IMR-90 (cell line): ENCODE measurements at regions not wholly inside any gene's neighbourhood (a gene's known extent, or its start where the extent isn't known, plus 50 kb on each side); places are given as distances from the start of the nearest gene placed in this dataset.

Source experiments
- ATAC-seq: fragments of 200-7000 bp; cut with Tn5 transposase; 2 replicates; pipeline ENCODE4 v1.9.1; 2020; ENCODE audit warnings: low read depth, mild to moderate bottlenecking, moderate library complexity
- BruUV-seq: library from RNA; stranded (reverse); fragments of 400-500 nt; replicated peaks from 2 replicates; lab custom pipeline; 2021; lab: Mats Ljungman, UMichigan
- CTCF ChIA-PET: fragments of 300-600 bp; formaldehyde crosslinking; extraction: SDS; loops from one replicate; lab custom pipeline; 2021; ENCODE audit warnings: antibody characterized with exemption; lab: Yijun Ruan, JAX
- POLR2A ChIA-PET: fragments of 300-600 bp; sonication (Branson Sonifier 250); formaldehyde crosslinking; loops from one replicate; lab custom pipeline; 2022; ENCODE audit warnings: antibody characterized with exemption; ENCODE audit not compliant: unreplicated experiment; lab: Charles Lee
- DNase-seq: peaks from one replicate; pipeline ENCODE4 v3.0.0; 2013
- H2AFZ ChIP-seq: replicated peaks from 2 replicates; pipeline ENCODE3; 2013; ENCODE audit warnings: low read length, mild to moderate bottlenecking; ENCODE audit not compliant: poor library complexity
- H2AK5ac ChIP-seq: 2 replicates; pipeline ENCODE4 v1.6.1; 2013; ENCODE audit warnings: low read depth, low read length, inconsistent platforms
- H2AK9ac ChIP-seq: replicated peaks from 2 replicates; pipeline ENCODE3; 2013; ENCODE audit warnings: mild to moderate bottlenecking, low read depth, low read length, moderate library complexity; ENCODE audit not compliant: poor library complexity
- H2BK120ac ChIP-seq: 2 replicates; pipeline ENCODE4 v1.6.1; 2013; ENCODE audit warnings: low read depth, low read length, inconsistent platforms
- H2BK15ac ChIP-seq: 3 replicates; pipeline ENCODE4 v1.6.1; 2013; ENCODE audit warnings: low read depth, low read length, inconsistent platforms
- H2BK20ac ChIP-seq: 2 replicates; pipeline ENCODE4 v1.6.1; 2013; ENCODE audit warnings: low read depth, mild to moderate bottlenecking, inconsistent platforms, low read length, moderate library complexity
- H2BK5ac ChIP-seq: 2 replicates; pipeline ENCODE4 v1.6.1; 2013; ENCODE audit warnings: mild to moderate bottlenecking, low read depth, low read length, inconsistent platforms; ENCODE audit not compliant: poor library complexity, severe bottlenecking
- H3K14ac ChIP-seq: replicated peaks from 2 replicates; pipeline ENCODE4 v1.6.1; 2013; ENCODE audit warnings: low read depth, low read length, inconsistent platforms
- H3K18ac ChIP-seq: 2 replicates; pipeline ENCODE4 v1.6.1; 2013; ENCODE audit warnings: low read depth, low read length, control low read depth
- H3K23ac ChIP-seq: 2 replicates; pipeline ENCODE4 v1.6.1; 2013; ENCODE audit warnings: low read depth, low read length, inconsistent platforms
- H3K27ac ChIP-seq: 2 replicates; pipeline ENCODE4 v1.5.1; 2013; ENCODE audit warnings: mild to moderate bottlenecking, control low read depth, low read length; ENCODE audit not compliant: insufficient read depth
- H3K27me3 ChIP-seq: 2 replicates; pipeline ENCODE4 v1.6.1; 2013; ENCODE audit warnings: low read length; ENCODE audit not compliant: control insufficient read depth, insufficient read depth
- H3K36me3 ChIP-seq: 2 replicates; pipeline ENCODE4 v1.6.1; 2013; ENCODE audit warnings: low read length, mixed read lengths; ENCODE audit not compliant: control insufficient read depth, insufficient read depth
- H3K4ac ChIP-seq: 2 replicates; pipeline ENCODE4 v1.6.1; 2013; ENCODE audit warnings: low read depth, low read length, inconsistent platforms
- H3K4me1 ChIP-seq: 2 replicates; pipeline ENCODE4 v1.6.1; 2013; ENCODE audit warnings: low read length, mixed read lengths; ENCODE audit not compliant: control insufficient read depth, insufficient read depth
- H3K4me2 ChIP-seq: 2 replicates; pipeline ENCODE4 v1.6.1; 2013; ENCODE audit warnings: low read depth, mild to moderate bottlenecking, control low read depth, low read length, moderate library complexity
- H3K4me3 ChIP-seq: 2 replicates; pipeline ENCODE4 v1.5.1; 2013; ENCODE audit warnings: low read depth, mild to moderate bottlenecking, control low read depth, low read length, moderate library complexity; ENCODE audit not compliant: insufficient read depth
- H3K56ac ChIP-seq: 2 replicates; pipeline ENCODE4 v1.6.1; 2013; ENCODE audit warnings: low read length, inconsistent platforms; ENCODE audit not compliant: insufficient read depth; ENCODE audit errors: extremely low read depth
- H3K79me1 ChIP-seq, 2 experiments: 2 replicates each; pipeline ENCODE4 v1.6.1; 2013; ENCODE audit warnings: low read length in 2 of 2, inconsistent platforms in 1 of 2, low read depth in 1 of 2
- H3K9ac ChIP-seq: 2 replicates; pipeline ENCODE4 v1.6.1; 2013; ENCODE audit warnings: low read depth, low read length, control low read depth
- H3K9me1 ChIP-seq: 2 replicates; pipeline ENCODE4 v1.6.1; 2013; ENCODE audit warnings: low read length, inconsistent platforms; ENCODE audit not compliant: insufficient read depth
- H3K9me3 ChIP-seq: 2 replicates; pipeline ENCODE4 v1.6.1; 2013; ENCODE audit warnings: low read length; ENCODE audit not compliant: control insufficient read depth, insufficient read depth
- H4K20me1 ChIP-seq: 2 replicates; pipeline ENCODE4 v1.6.1; 2013; ENCODE audit warnings: low read length, inconsistent platforms; ENCODE audit not compliant: insufficient read depth
- H4K5ac ChIP-seq: 2 replicates; pipeline ENCODE4 v1.6.1; 2013; ENCODE audit warnings: mild to moderate bottlenecking, low read depth, low read length, control low read depth
- H4K8ac ChIP-seq, 2 experiments: 2 replicates each; pipeline ENCODE4 v1.6.1; 2013; ENCODE audit warnings: low read depth in 2 of 2, low read length in 2 of 2, control low read depth in 1 of 2, inconsistent platforms in 1 of 2
- H4K91ac ChIP-seq: 2 replicates; pipeline ENCODE4 v1.6.1; 2013; ENCODE audit warnings: low read depth, low read length, inconsistent platforms; ENCODE audit not compliant: insufficient read depth
- CHD1 ChIP-seq: IDR thresholded peaks from 2 replicates; pipeline ENCODE4 v1.6.1; 2012; ENCODE audit warnings: low read depth, low read length, improper control_type of control experiment
- MAZ ChIP-seq: IDR thresholded peaks from 2 replicates; pipeline ENCODE4 v1.6.1; 2012; ENCODE audit warnings: low read depth, mild to moderate bottlenecking, low read length, improper control_type of control experiment, moderate library complexity, borderline replicate concordance
- POLR2A ChIP-seq: IDR thresholded peaks from 2 replicates; pipeline ENCODE4 v1.6.1; 2012; ENCODE audit warnings: mild to moderate bottlenecking, low read depth, low read length
- WGBS, 2 experiments: methylation state at CpG; one replicate each; pipeline versions ENCODE4 v1.1.5 to v1.1.7; 2013; ENCODE audit warnings: missing lambda C conversion rate in 2 of 2; ENCODE audit not compliant: insufficient read length in 1 of 2; ENCODE audit errors: extremely low coverage in 2 of 2; 5-methylcytosine and 5-hydroxymethylcytosine counted together
- dilution Hi-C: fragments of 300-500 bp; cut with HindIII; formaldehyde crosslinking; loops from one replicate; pipeline ENCODE4 v1.14.3; 2018; ENCODE audit warnings: low sequenced_read_pairs; ENCODE audit not compliant: unreplicated experiment
- in situ Hi-C: fragments of 300-500 bp; cut with MboI; formaldehyde crosslinking; loops from 3 replicates; pipeline ENCODE4 v1.14.3; 2019; ENCODE audit warnings: low sequenced_read_pairs, inconsistent platforms, mixed read lengths
- intact Hi-C: fragments of 100-400 bp; cut with micrococcal nuclease; formaldehyde crosslinking; loops from 2 replicates; pipeline ENCODE4 v1.10.0; 2022
- TF ChIP-seq, protein P1 (sequence below): fragments of 150-350 bp; IDR thresholded peaks from 2 replicates; pipeline ENCODE4 v1.6.1; 2016; ENCODE audit warnings: low read depth, mild to moderate bottlenecking, low read length, moderate library complexity, borderline replicate concordance

- Histone ChIP-seq H3K36me3 (no peaks in the 10 kb centered on the region), H3K79me1 (no peaks in the 10 kb centered on the region), H2AK5ac (no peak overlapping the region), H3K9ac (no peak overlapping the region), H4K8ac (no peak overlapping the region), H3K27me3 (peaks cover 69% of the 10 kb centered on the region), H3K14ac (no peak overlapping the region), H3K23ac (no peak overlapping the region), H3K56ac (no peak overlapping the region), H3K27ac (no peak overlapping the region), H2BK120ac (no peak overlapping the region), H2AFZ (no peak overlapping the region), H3K18ac (no peak overlapping the region), H4K91ac (no peak overlapping the region), H3K4me2 (no peak overlapping the region), H3K9me3 (no peaks in the 10 kb centered on the region), H2BK20ac (no peak overlapping the region), H2AK9ac (no peak overlapping the region), H2BK5ac (no peak overlapping the region), H4K20me1 (no peaks in the 10 kb centered on the region), H3K4me1 (no peaks in the 10 kb centered on the region), H2BK15ac (no peak overlapping the region), H3K4me3 (no peak overlapping the region), H4K5ac (no peak overlapping the region), H3K4ac (no peak overlapping the region), H3K9me1 (no peaks in the 10 kb centered on the region)
- DNase-seq (no peak), ATAC-seq (no peak)
- in situ Hi-C loops (no loop called here), intact Hi-C loops (no loop called here), dilution Hi-C loops (no loop called here)
- ChIA-PET POLR2A (no interaction called here), CTCF (no interaction called here)
- TF ChIP-seq CHD1 (no peak), POLR2A (no peak), MAZ (no peak)
- TF ChIP-seq, protein P1, sequence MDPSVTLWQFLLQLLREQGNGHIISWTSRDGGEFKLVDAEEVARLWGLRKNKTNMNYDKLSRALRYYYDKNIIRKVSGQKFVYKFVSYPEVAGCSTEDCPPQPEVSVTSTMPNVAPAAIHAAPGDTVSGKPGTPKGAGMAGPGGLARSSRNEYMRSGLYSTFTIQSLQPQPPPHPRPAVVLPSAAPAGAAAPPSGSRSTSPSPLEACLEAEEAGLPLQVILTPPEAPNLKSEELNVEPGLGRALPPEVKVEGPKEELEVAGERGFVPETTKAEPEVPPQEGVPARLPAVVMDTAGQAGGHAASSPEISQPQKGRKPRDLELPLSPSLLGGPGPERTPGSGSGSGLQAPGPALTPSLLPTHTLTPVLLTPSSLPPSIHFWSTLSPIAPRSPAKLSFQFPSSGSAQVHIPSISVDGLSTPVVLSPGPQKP: no peak
- 80% methylated on average over 2 of the region's 10 CpGs; no CpG with 5 or more reads in 1 of the 2 experiments for WGBS, 2 experiments
- no TSS peak for BruUV-seq
These were observed 91.7 kb downstream of the INHBB start for GRCh38 chr2:120437604-120438000.
